ENCODE measurements at regions not wholly inside any gene's neighbourhood (a gene's known extent, or its start where the extent isn't known, plus 50 kb on each side); places are given as distances from the start of the nearest gene placed in this dataset.

DNA sequence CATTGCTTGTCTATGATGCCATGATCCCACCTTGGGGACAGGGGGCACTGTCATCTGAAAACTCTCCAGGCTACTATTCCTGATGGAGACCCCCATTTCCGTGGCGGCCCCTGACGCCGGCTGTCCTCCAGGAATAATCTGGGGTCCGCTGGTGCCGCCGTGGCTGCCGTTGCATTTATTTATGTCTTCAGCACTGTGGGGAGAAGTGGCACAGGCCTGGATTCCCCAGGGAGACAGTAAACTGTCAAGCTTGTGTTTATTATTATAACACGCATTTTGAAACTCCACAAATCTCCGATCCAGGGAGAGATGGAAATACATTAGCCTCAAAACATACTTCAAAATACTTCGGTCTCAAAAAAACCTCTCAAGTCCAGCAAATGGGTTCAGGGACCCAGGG, 126.9 kb upstream of the C1orf174 start:
- no peak for TF ChIP-seq CTCF (conservative IDR thresholded peaks at IDR 0.05; ENCODE audit: control insufficient read depth, insufficient read depth, low read depth, low read length)
- DNase-seq (ENCODE audit: low read depth), result no peak
- H3K4me3 ChIP-seq (ENCODE audit: control insufficient read depth, low read depth, low read length), result no peak overlapping the region

- H3K4me3 ChIP-seq (ENCODE audit: control insufficient read depth, low read depth, low read length), result no peak overlapping the region
- no peak for DNase-seq (ENCODE audit: low read depth)
- no peak for TF ChIP-seq CTCF (conservative IDR thresholded peaks at IDR 0.05; ENCODE audit: control insufficient read depth, insufficient read depth, low read depth, low read length)
These were observed 127.5 kb upstream of the C1orf174 start for GRCh38 chr1:4027492-4028138.

DNA sequence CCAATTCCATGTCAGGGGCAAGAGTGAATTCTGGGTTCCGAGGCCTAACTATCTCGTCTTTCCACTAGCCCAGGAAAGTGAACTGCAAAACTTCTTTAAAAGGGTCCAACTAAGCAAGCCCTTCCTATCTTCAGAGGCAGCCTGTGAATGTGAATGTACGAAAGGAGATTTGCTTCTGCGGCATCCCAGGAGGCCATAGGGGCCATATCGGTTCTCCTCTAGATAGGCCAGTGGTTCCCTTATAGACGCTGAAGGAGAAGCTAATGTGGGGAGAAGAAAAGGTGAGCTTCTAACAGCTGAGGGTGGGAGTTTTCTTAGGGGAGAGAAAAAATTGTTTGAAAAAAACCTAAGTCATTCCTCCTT, 128.0 kb upstream of the C1orf174 start:
- no peak for TF ChIP-seq CTCF (conservative IDR thresholded peaks at IDR 0.05; ENCODE audit: control insufficient read depth, insufficient read depth, low read depth, low read length)
- no peak for DNase-seq (ENCODE audit: low read depth)
- no peak overlapping the region for H3K4me3 ChIP-seq (ENCODE audit: control insufficient read depth, low read depth, low read length)

DNA sequence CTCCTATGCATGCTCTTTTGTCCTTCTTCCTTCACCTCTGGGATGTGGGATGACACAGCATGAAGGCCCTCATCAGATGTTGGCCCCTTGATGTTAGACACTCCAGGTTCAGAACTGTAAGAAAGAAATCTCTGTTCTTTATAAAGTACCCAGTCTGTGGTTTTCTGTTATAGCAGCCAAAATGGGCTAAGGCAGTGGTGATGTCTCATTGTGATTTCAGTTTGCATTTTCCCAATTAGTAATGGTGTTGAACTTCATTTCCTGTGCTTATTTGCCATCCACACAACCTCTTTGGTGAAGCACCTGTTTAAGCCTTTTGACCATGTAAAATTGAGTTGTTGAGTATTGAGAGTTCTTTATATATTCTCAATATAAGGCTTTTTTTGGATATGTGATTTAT, 129.3 kb upstream of the C1orf174 start:
- TF ChIP-seq CTCF (conservative IDR thresholded peaks at IDR 0.05; ENCODE audit: control insufficient read depth, insufficient read depth, low read depth, low read length), result no peak

DNA sequence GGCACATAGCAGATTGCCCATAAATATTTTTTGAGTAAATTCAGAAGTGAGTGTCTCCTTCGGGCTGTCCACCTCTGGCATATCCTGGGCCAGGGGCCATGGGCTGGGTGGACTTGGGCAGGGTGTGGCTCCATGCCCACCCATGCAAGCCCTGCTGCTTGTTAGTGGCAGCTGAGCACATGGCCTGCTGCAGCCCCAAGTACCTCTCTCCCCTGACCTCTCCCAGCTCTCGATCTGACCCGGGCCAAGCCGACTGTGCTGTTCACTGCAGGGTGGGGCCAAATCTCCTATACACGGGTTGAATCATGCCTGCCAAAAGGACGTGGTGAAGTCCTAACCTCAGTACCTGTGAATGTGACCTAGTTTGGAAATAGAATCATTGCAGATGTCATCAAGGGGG, 132.5 kb upstream of the C1orf174 start:
- DNase-seq (ENCODE audit: low read depth), result no peak
- no peak overlapping the region for H3K4me3 ChIP-seq (ENCODE audit: control insufficient read depth, low read depth, low read length)
- TF ChIP-seq CTCF (conservative IDR thresholded peaks at IDR 0.05; ENCODE audit: control insufficient read depth, insufficient read depth, low read depth, low read length), result no peak

More for the DNA sequence above, 129.3 kb upstream of the C1orf174 start:
- no peak for DNase-seq (ENCODE audit: low read depth)
- H3K4me3 ChIP-seq (ENCODE audit: control insufficient read depth, low read depth, low read length), result no peak overlapping the region

DNA sequence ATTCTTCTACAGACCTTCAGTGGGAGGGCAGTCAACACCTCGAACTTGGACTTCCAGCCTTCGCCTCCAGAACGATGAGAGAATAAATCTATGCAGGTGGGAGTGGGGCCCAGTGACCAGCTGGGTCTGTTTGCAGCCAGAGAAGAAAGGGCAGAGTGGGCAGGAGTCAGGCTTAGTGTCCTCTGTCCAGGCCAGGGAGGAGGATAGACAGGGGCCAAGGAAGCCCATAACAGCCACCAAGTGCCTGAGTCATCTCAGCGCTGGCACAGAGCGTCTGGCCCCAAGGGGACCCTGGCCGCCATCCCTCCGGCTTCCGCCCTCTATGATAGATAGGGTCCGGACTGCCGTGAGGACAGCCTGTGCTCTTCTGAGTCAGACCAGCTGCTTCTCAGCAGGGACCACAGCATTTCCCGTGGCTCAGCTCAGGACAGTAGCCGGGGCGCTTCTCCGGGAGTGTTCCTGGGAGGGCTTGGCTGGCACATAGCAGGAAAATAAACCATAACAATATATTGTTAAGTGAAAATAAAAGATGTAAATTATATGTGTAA, 133.1 kb upstream of the C1orf174 start:
- no peak overlapping the region for H3K4me3 ChIP-seq (ENCODE audit: control insufficient read depth, low read depth, low read length)
- TF ChIP-seq CTCF (conservative IDR thresholded peaks at IDR 0.05; ENCODE audit: control insufficient read depth, insufficient read depth, low read depth, low read length), result no peak
- no peak for DNase-seq (ENCODE audit: low read depth)
